ENCODE measurements at regions not wholly inside any gene's neighbourhood (a gene's known extent, or its start where the extent isn't known, plus 50 kb on each side); places are given as distances from the start of the nearest gene placed in this dataset.

GRCh38 chr10:47098238-47098637, 187.0 kb downstream of the PTPN20 start:
- Histone ChIP-seq H3K27me3 (ENCODE audit: low read depth) (peaks cover 11% of the 10 kb centered on the region), H3K36me3 (no peaks in the 10 kb centered on the region), H3K9me3 (replicated peaks) (peaks cover 4% of the 10 kb centered on the region), H3K4me1 (no peaks in the 10 kb centered on the region), H3K4me3 (no peak overlapping the region), H3K27ac (replicated peaks) (no peak overlapping the region)
- DNase-seq, result no peak
- TF ChIP-seq CTCF (IDR thresholded peaks at IDR 0.05; ENCODE audit: borderline replicate concordance), result no peak
- intact Hi-C loops (cut with micrococcal nuclease), result no loop called here

DNA sequence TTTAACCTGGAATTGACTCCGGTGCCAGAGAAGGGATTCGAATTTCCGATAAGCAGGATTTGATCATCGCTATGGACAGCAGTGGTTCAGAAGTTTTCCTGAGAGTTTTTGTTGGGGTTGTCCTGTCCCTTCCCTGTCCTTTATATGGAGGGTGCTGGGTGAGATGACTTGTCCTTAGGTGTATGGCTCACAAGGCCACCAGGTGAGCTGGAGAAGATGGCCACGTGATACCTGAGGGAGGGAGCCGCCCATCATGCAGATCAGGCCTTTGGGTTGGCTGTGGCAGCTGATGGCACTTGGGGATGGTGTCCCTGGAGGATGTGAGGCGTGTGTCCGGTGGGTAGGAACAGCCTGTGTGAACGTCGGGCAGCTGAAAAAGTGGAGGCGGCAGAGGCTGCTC, 187.7 kb downstream of the PTPN20 start:
- no peak for DNase-seq
- Histone ChIP-seq H3K36me3 (no peaks in the 10 kb centered on the region), H3K27ac (replicated peaks) (no peak overlapping the region), H3K9me3 (replicated peaks) (peaks cover 4% of the 10 kb centered on the region), H3K27me3 (ENCODE audit: low read depth) (peaks cover 11% of the 10 kb centered on the region), H3K4me1 (no peaks in the 10 kb centered on the region), H3K4me3 (no peak overlapping the region)
- TF ChIP-seq CTCF (IDR thresholded peaks at IDR 0.05; ENCODE audit: borderline replicate concordance), result no peak
- intact Hi-C loops (cut with micrococcal nuclease), result no loop called here

DNA sequence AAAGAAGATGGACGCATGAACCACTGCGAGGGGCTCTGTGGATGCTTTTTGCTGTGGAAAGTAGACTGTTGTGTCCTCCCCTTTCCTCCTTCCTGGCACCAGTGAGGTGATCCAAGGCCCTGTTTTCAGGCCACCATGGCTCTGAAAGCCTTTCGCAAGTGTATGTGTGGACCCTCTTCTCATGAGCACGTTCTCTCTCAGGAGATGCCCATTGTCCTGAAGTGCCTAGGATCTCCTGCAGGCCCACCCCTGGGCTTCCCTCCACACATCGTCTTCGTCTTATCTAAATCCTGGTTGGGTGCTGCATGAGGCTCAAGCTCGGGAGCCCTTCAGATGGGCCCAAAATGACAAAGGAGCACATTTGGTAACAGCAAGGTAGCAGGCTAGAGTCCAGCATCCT, 188.2 kb downstream of the PTPN20 start:
- intact Hi-C loops (cut with micrococcal nuclease), result no loop called here
- H3K4me3 ChIP-seq, result no peak overlapping the region
- DNase-seq, result no peak

GRCh38 chr10:47101196-47101595, 190.0 kb downstream of the PTPN20 start:
- TF ChIP-seq CTCF (IDR thresholded peaks at IDR 0.05; ENCODE audit: borderline replicate concordance), result no peak
- DNase-seq, result no peak
- H3K4me1 ChIP-seq, result no peaks in the 10 kb centered on the region
- no peak overlapping the region for H3K27ac ChIP-seq (replicated peaks)
- H3K36me3 ChIP-seq, result no peaks in the 10 kb centered on the region
- no peak overlapping the region for H3K4me3 ChIP-seq
- peaks cover 4% of the 10 kb centered on the region for H3K9me3 ChIP-seq (replicated peaks)
- intact Hi-C loops (cut with micrococcal nuclease), result no loop called here
- no peaks in the 10 kb centered on the region for H3K27me3 ChIP-seq (ENCODE audit: low read depth)

More for the DNA sequence above, 188.2 kb downstream of the PTPN20 start:
- H3K36me3 ChIP-seq, result no peaks in the 10 kb centered on the region
- TF ChIP-seq CTCF (IDR thresholded peaks at IDR 0.05; ENCODE audit: borderline replicate concordance), result no peak
- no peaks in the 10 kb centered on the region for H3K4me1 ChIP-seq
- no peak overlapping the region for H3K27ac ChIP-seq (replicated peaks)
- H3K27me3 ChIP-seq (ENCODE audit: low read depth), result peaks cover 11% of the 10 kb centered on the region
- H3K9me3 ChIP-seq (replicated peaks), result peaks cover 4% of the 10 kb centered on the region

GRCh38 chr10:47101807-47102206, 190.6 kb downstream of the PTPN20 start:
- Histone ChIP-seq H3K27me3 (ENCODE audit: low read depth) (no peaks in the 10 kb centered on the region), H3K27ac (replicated peaks) (no peak overlapping the region), H3K4me3 (no peak overlapping the region), H3K36me3 (no peaks in the 10 kb centered on the region), H3K9me3 (replicated peaks) (peaks cover 4% of the 10 kb centered on the region), H3K4me1 (no peaks in the 10 kb centered on the region)
- DNase-seq, result no peak
- no peak for TF ChIP-seq CTCF (IDR thresholded peaks at IDR 0.05; ENCODE audit: borderline replicate concordance)
- intact Hi-C loops (cut with micrococcal nuclease), result no loop called here

DNA sequence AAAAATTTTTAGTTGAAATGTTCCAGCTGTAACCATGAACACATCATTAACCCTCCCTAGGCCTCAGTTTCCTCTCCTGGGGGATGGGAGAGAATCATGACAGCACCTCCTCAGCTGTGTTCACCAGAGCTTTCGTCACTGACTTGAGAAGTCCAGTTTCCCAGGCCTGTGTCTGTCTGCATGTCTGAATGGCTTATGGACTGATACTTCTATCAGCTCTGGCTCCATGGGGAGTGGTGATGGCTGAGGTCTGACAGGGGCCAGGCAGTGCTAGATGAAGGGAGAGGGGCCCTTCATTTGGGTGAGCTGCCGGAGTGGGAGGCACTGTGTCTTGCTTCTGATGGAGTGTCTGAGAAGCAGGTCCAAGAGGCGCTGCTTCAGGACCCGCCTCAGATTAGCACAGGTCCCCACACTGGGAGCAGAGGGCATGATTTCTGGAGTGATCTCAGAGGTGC, 192.9 kb downstream of the PTPN20 start:
- DNase-seq, result no peak
- intact Hi-C loops (cut with micrococcal nuclease), result no loop called here
- Histone ChIP-seq H3K27ac (replicated peaks) (no peak overlapping the region), H3K9me3 (replicated peaks) (peaks cover 4% of the 10 kb centered on the region), H3K27me3 (ENCODE audit: low read depth) (no peaks in the 10 kb centered on the region), H3K4me1 (no peaks in the 10 kb centered on the region), H3K4me3 (no peak overlapping the region), H3K36me3 (no peaks in the 10 kb centered on the region)
- no peak for TF ChIP-seq CTCF (IDR thresholded peaks at IDR 0.05; ENCODE audit: borderline replicate concordance)

Measured in left ventricle myocardium inferior (tissue), 1 donor.